ENCODE measurements at regions not wholly inside any gene's neighbourhood (a gene's known extent, or its start where the extent isn't known, plus 50 kb on each side); places are given as distances from the start of the nearest gene placed in this dataset.

DNA sequence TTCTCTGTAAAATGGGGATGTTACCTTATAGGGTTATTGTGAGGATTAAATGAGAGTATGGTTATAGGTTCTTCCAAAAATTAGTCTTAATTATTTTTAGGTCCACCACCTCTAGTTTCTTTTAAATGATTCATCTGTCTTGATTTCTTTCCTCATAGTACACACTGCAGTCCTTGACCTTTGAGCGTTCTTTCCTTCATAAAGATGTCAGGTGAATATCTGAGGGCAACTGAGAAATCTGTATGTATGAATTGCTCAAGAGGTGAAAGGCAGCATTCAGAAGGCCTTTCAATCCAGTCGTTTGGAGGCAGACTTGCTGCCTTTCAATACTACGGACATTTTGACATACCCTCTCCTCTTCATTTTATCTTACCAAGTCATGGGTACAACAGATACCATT is 380.7 kb downstream of the INSC start:
- TF ChIP-seq POLR2A (IDR thresholded peaks at IDR 0.05) (no peak), CTCF (IDR thresholded peaks at IDR 0.05) (no peak)
